Endodermal cell (in vitro differentiated cells): ENCODE measurements at regions not wholly inside any gene's neighbourhood (a gene's known extent, or its start where the extent isn't known, plus 50 kb on each side); places are given as distances from the start of the nearest gene placed in this dataset.

ENCODE experiments used
- DNase-seq: peaks from one replicate; pipeline ENCODE4 v3.0.0-alpha.2; 2017
- H3K27ac ChIP-seq: 2 replicates; pipeline ENCODE4 v1.5.1; 2013; ENCODE audit warnings: mild to moderate bottlenecking, low read depth, low read length, moderate library complexity
- H3K27me3 ChIP-seq: 2 replicates; pipeline ENCODE4 v1.6.1; 2013; ENCODE audit warnings: mild to moderate bottlenecking, low read length, moderate library complexity; ENCODE audit not compliant: insufficient read depth, control insufficient read depth, poor library complexity, severe bottlenecking
- H3K36me3 ChIP-seq: 2 replicates; pipeline ENCODE4 v1.7.0; 2013; ENCODE audit warnings: mild to moderate bottlenecking, low read length, moderate library complexity; ENCODE audit not compliant: control insufficient read depth, insufficient read depth
- H3K4me1 ChIP-seq: one replicate; pipeline ENCODE4 v1.7.0; 2013; ENCODE audit warnings: low read length; ENCODE audit not compliant: control insufficient read depth, insufficient read depth
- H3K4me3 ChIP-seq: 2 replicates; pipeline ENCODE4 v1.5.1; 2013; ENCODE audit warnings: mild to moderate bottlenecking, low read length, moderate library complexity
- H3K9ac ChIP-seq: 2 replicates; pipeline ENCODE4 v1.6.1; 2013; ENCODE audit warnings: mild to moderate bottlenecking, low read length, moderate library complexity; ENCODE audit not compliant: poor library complexity, severe bottlenecking; ENCODE audit errors: extremely low read depth
- H3K9me3 ChIP-seq: 2 replicates; pipeline ENCODE4 v1.6.1; 2013; ENCODE audit warnings: mild to moderate bottlenecking, low read length, moderate library complexity; ENCODE audit not compliant: control insufficient read depth
- H3K27ac Mint-ChIP-seq: 2 replicates; pipeline ENCODE4 v1.8.0; 2020; ENCODE audit warnings: mixed read lengths
- H3K27me3 Mint-ChIP-seq: 2 replicates; pipeline ENCODE4 v1.8.0; 2021; ENCODE audit warnings: mild to moderate bottlenecking, mixed read lengths; ENCODE audit not compliant: insufficient read depth
- H3K36me3 Mint-ChIP-seq: 2 replicates; pipeline ENCODE4 v1.8.0; 2020; ENCODE audit warnings: low read depth, mixed read lengths
- H3K4me1 Mint-ChIP-seq: 2 replicates; pipeline ENCODE4 v1.8.0; 2020; ENCODE audit warnings: mixed read lengths
- H3K4me3 Mint-ChIP-seq: 2 replicates; pipeline ENCODE4 v1.8.0; 2020; ENCODE audit warnings: mild to moderate bottlenecking, moderate library complexity, mixed read lengths
- H3K9me3 Mint-ChIP-seq: 2 replicates; pipeline ENCODE4 v1.8.0; 2020; ENCODE audit warnings: mild to moderate bottlenecking, mixed read lengths
- WGBS, 2 experiments: methylation state at CpG; one replicate each; pipeline versions ENCODE4 v1.1.5 to v1.1.7; 2013; ENCODE audit warnings: missing lambda C conversion rate in 2 of 2, mixed read lengths in 1 of 2; ENCODE audit not compliant: insufficient coverage in 1 of 2, insufficient read length in 1 of 2; 5-methylcytosine and 5-hydroxymethylcytosine counted together
- TF ChIP-seq, protein P1 (sequence below): fragments of 200-600 bp; sonication (generic); conservative IDR thresholded peaks from 2 replicates; pipeline ENCODE4 v1.5.0; 2021; ENCODE audit warnings: antibody characterized with exemption, mild to moderate bottlenecking

DNA sequence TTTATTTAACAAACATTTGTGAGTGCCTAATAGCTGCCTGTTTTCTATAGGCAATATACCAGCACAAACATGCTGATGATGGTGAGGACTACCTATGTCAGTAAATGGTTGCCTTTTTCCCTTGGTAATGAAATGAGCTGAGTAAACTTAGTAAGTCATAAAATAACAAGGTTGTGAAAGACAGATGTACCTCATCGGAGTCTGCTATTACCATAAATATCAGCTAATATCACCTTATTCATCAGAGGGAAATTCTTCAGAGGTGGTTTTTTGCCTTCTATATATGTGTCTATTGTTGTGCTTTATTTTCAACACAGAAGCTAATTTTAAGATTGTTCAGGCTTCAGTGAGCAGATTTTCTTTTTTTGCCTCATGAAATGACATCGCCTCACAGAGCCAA, 1040.5 kb downstream of the DTWD2 start:
- H3K4me3 Mint-ChIP-seq, result no peak overlapping the region
- Histone ChIP-seq H3K4me1 (no peaks in the 10 kb centered on the region), H3K9ac (no peak overlapping the region)

GRCh38 chr5:117947121-117947520, 1041.2 kb downstream of the DTWD2 start:
- H3K4me1 Mint-ChIP-seq, result no peaks in the 10 kb centered on the region
- H3K4me3 Mint-ChIP-seq, result no peak overlapping the region
- no peaks in the 10 kb centered on the region for H3K4me1 ChIP-seq
- DNase-seq, result no peak
- no peaks in the 10 kb centered on the region for H3K27me3 Mint-ChIP-seq
- no peak overlapping the region for H3K27ac ChIP-seq
- no peaks in the 10 kb centered on the region for H3K36me3 Mint-ChIP-seq
- H3K27ac Mint-ChIP-seq, result no peak overlapping the region
- no peaks in the 10 kb centered on the region for H3K9me3 Mint-ChIP-seq
- no peaks in the 10 kb centered on the region for H3K9me3 ChIP-seq
- TF ChIP-seq, protein P1, sequence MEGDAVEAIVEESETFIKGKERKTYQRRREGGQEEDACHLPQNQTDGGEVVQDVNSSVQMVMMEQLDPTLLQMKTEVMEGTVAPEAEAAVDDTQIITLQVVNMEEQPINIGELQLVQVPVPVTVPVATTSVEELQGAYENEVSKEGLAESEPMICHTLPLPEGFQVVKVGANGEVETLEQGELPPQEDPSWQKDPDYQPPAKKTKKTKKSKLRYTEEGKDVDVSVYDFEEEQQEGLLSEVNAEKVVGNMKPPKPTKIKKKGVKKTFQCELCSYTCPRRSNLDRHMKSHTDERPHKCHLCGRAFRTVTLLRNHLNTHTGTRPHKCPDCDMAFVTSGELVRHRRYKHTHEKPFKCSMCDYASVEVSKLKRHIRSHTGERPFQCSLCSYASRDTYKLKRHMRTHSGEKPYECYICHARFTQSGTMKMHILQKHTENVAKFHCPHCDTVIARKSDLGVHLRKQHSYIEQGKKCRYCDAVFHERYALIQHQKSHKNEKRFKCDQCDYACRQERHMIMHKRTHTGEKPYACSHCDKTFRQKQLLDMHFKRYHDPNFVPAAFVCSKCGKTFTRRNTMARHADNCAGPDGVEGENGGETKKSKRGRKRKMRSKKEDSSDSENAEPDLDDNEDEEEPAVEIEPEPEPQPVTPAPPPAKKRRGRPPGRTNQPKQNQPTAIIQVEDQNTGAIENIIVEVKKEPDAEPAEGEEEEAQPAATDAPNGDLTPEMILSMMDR, result no peak
- no peak overlapping the region for H3K4me3 ChIP-seq
- no peak overlapping the region for H3K9ac ChIP-seq
- WGBS, 2 experiments, result 93 to 100% methylated on average over 2 of the region's 2 CpGs
- H3K36me3 ChIP-seq, result no peaks in the 10 kb centered on the region
- H3K27me3 ChIP-seq, result no peaks in the 10 kb centered on the region

More for the DNA sequence above, 1040.5 kb downstream of the DTWD2 start:
- no peaks in the 10 kb centered on the region for H3K9me3 ChIP-seq
- TF ChIP-seq, protein P1, result no peak
- Mint-ChIP-seq H3K27ac (no peak overlapping the region), H3K36me3 (no peaks in the 10 kb centered on the region), H3K4me1 (no peaks in the 10 kb centered on the region), H3K27me3 (no peaks in the 10 kb centered on the region), H3K9me3 (no peaks in the 10 kb centered on the region)
- no peaks in the 10 kb centered on the region for H3K27me3 ChIP-seq
- no peak overlapping the region for H3K4me3 ChIP-seq
- no peak for DNase-seq
- WGBS, 2 experiments, result 82% methylated on average over 1 of the region's 2 CpGs; no CpG with 5 or more reads in 1 of the 2 experiments
- no peak overlapping the region for H3K27ac ChIP-seq
- H3K36me3 ChIP-seq, result no peaks in the 10 kb centered on the region

DNA sequence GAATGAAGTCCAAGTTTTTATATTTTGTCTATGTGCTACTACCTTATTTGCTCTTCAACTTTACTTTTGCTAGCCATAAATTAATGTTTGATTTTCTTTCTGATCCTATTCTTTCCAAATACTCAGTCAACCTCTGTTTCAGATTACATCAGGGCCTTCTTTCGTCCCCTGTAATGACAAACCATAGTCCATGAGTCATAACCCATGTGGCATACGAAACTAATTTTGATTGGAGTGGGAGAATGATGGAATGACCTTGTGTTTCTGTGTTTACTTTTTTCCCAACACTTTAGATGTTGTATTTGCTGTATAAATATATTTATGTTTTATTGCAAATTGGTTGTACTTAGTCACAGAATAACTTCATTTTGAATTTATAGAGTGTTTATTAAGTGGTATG, 1043.1 kb downstream of the DTWD2 start:
- Mint-ChIP-seq H3K27ac (no peak overlapping the region), H3K27me3 (no peaks in the 10 kb centered on the region), H3K9me3 (no peaks in the 10 kb centered on the region), H3K36me3 (no peaks in the 10 kb centered on the region), H3K4me1 (no peaks in the 10 kb centered on the region), H3K4me3 (no peak overlapping the region)
- TF ChIP-seq, protein P1, result no peak
- Histone ChIP-seq H3K9ac (no peak overlapping the region), H3K4me3 (no peak overlapping the region), H3K27me3 (no peaks in the 10 kb centered on the region), H3K4me1 (no peaks in the 10 kb centered on the region), H3K27ac (no peak overlapping the region), H3K36me3 (no peaks in the 10 kb centered on the region), H3K9me3 (no peaks in the 10 kb centered on the region)
- WGBS, 2 experiments, result 82% methylated on average over 2 of the region's 2 CpGs; no CpG with 5 or more reads in 1 of the 2 experiments
- no peak for DNase-seq
